BJ (cell line): ENCODE measurements at regions not wholly inside any gene's neighbourhood (a gene's known extent, or its start where the extent isn't known, plus 50 kb on each side); places are given as distances from the start of the nearest gene placed in this dataset.
A peak's percentile ranks its signal among the peaks of the same experiment; 100 is the strongest.

Experiments
- CTCF ChIA-PET: fragments of 350-600 bp; formaldehyde crosslinking; extraction: SDS; loops from one replicate; lab custom pipeline; 2021; ENCODE audit warnings: antibody characterized with exemption, inconsistent platforms; lab: Yijun Ruan, JAX
- POLR2A ChIA-PET: fragments of 300-600 bp; sonication (Branson Sonifier 250); formaldehyde crosslinking; extraction: SDS; loops from one replicate; lab custom pipeline; 2021; ENCODE audit warnings: antibody characterized with exemption; lab: Charles Lee
- DNase-seq: peaks from one replicate; pipeline ENCODE4 v3.0.0-alpha.2; 2011; ENCODE audit warnings: low read depth
- H3K27me3 ChIP-seq: 2 replicates; pipeline ENCODE4 v1.6.0; 2011; ENCODE audit warnings: low read length; ENCODE audit not compliant: control insufficient read depth, insufficient read depth
- H3K36me3 ChIP-seq: 2 replicates; pipeline ENCODE4 v1.5.1; 2011; ENCODE audit warnings: low read length; ENCODE audit not compliant: control insufficient read depth, insufficient read depth
- H3K4me3 ChIP-seq: 2 replicates; pipeline ENCODE4 v1.5.1; 2011; ENCODE audit warnings: low read depth, mild to moderate bottlenecking, control low read depth, low read length
- CTCF ChIP-seq: IDR thresholded peaks from 2 replicates; pipeline ENCODE4 v1.5.1; 2011; ENCODE audit warnings: low read depth, mild to moderate bottlenecking, control low read depth, inconsistent platforms, low read length, moderate library complexity; ENCODE audit not compliant: insufficient read depth

GRCh38 chr22:22345781-22346180 is 101.2 kb downstream of the VPREB1 start:
- Histone ChIP-seq H3K4me3 (no peak overlapping the region), H3K36me3 (no peaks in the 10 kb centered on the region), H3K27me3 (peaks cover 9% of the 10 kb centered on the region)
- no peak for TF ChIP-seq CTCF
- ChIA-PET POLR2A (no interaction called here), CTCF (interaction anchor here (0.6 to 2.5 kb wide), 5 partner anchors 10 to 77 kb away, joined by 3 to 8 read pairs (median 4); no protein-coding TSS in a partner anchor)
- DNase-seq = no peak

GRCh38 chr22:22346401-22347107 is 102.0 kb downstream of the VPREB1 start:
- no peak for DNase-seq
- H3K4me3 ChIP-seq = no peak overlapping the region
- TF ChIP-seq CTCF = no peak
- no peaks in the 10 kb centered on the region for H3K36me3 ChIP-seq
- ChIA-PET POLR2A (no interaction called here), CTCF (interaction anchor here (0.6 to 2.5 kb wide), 2 partner anchors 10 to 15 kb away, joined by 3 to 8 read pairs; no protein-coding TSS in a partner anchor)
- H3K27me3 ChIP-seq = peaks cover 9% of the 10 kb centered on the region

- peak; percentile 11; the same call in 1 of the 2 replicates for TF ChIP-seq CTCF
- Histone ChIP-seq H3K27me3 (peaks cover 9% of the 10 kb centered on the region), H3K36me3 (no peaks in the 10 kb centered on the region), H3K4me3 (no peak overlapping the region)
- POLR2A ChIA-PET = no interaction called here
- no peak for DNase-seq
- CTCF ChIA-PET = interaction anchor here (1.2 to 2.5 kb wide), 2 partner anchors 8 to 49 kb away, joined by 4 to 8 read pairs; no protein-coding TSS in a partner anchor
Observed at GRCh38 chr22:22348127-22348814, 103.7 kb downstream of the VPREB1 start.

GRCh38 chr22:22348815-22349454 is 104.3 kb downstream of the VPREB1 start:
- no peak for TF ChIP-seq CTCF
- Histone ChIP-seq H3K27me3 (peaks cover 8% of the 10 kb centered on the region), H3K4me3 (no peak overlapping the region), H3K36me3 (no peaks in the 10 kb centered on the region)
- DNase-seq = no peak
- POLR2A ChIA-PET = no interaction called here
- CTCF ChIA-PET = interaction anchor here (1.2 to 1.4 kb wide), 2 partner anchors 9 to 48 kb away, joined by 4 read pairs; no protein-coding TSS in a partner anchor

GRCh38 chr22:22349455-22349836 is 104.9 kb downstream of the VPREB1 start:
- TF ChIP-seq CTCF = no peak
- CTCF ChIA-PET = interaction anchor here (1.2 to 1.4 kb wide), 2 partner anchors 9 to 48 kb away, joined by 4 read pairs; no protein-coding TSS in a partner anchor

More at GRCh38 chr22:22349455-22349836, 104.9 kb downstream of the VPREB1 start:
- Histone ChIP-seq H3K36me3 (no peaks in the 10 kb centered on the region), H3K27me3 (peaks cover 8% of the 10 kb centered on the region), H3K4me3 (no peak overlapping the region)
- no peak for DNase-seq
- POLR2A ChIA-PET = no interaction called here
